ENCODE measurements at regions not wholly inside any gene's neighbourhood (a gene's known extent, or its start where the extent isn't known, plus 50 kb on each side); places are given as distances from the start of the nearest gene placed in this dataset.

GRCh38 chr6:126204598-126204997 is 135.3 kb upstream of the CENPW start:
- no peaks in the 10 kb centered on the region for H3K27me3 Mint-ChIP-seq (ENCODE audit: low read depth in 3 of 3)
- no peak for DNase-seq
- intact Hi-C loops (cut with micrococcal nuclease), result no loop called here
- Histone ChIP-seq H3K4me3 (replicated peaks in 1 of 3; ENCODE audit: low read depth in 2 of 3, low read length in 3 of 3) (no peak overlapping the region), H3K27me3 (ENCODE audit: control insufficient read depth in 2 of 2, insufficient read depth in 2 of 2, low read length in 2 of 2) (no peaks in the 10 kb centered on the region), H3K36me3 (replicated peaks in 1 of 2; ENCODE audit: control insufficient read depth in 1 of 2, insufficient read depth in 2 of 2, low read length in 2 of 2) (no peaks in the 10 kb centered on the region), H2AFZ (ENCODE audit: insufficient read depth, low read depth, low read length, poor library complexity, severe bottlenecking) (no peak overlapping the region), H3K9me3 (replicated peaks in 1 of 2; ENCODE audit: control insufficient read depth in 1 of 2, insufficient read depth in 1 of 2, low read length in 2 of 2) (no peaks in the 10 kb centered on the region), H3K27ac (ENCODE audit: low read depth in 1 of 2, low read length in 2 of 2) (no peak overlapping the region), H4K20me1 (ENCODE audit: insufficient read depth, low read length) (no peaks in the 10 kb centered on the region), H3K4me2 (replicated peaks; ENCODE audit: extremely low read depth, low read length, poor library complexity, severe bottlenecking) (no peak overlapping the region), H3K4me1 (ENCODE audit: control insufficient read depth in 1 of 2, insufficient read depth in 2 of 2, low read length in 2 of 2) (no peaks in the 10 kb centered on the region), H3K79me2 (ENCODE audit: insufficient read depth, low read length) (no peaks in the 10 kb centered on the region), H3K9ac (ENCODE audit: insufficient read depth, low read length, poor library complexity, severe bottlenecking) (no peak overlapping the region)
- H3K4me3 Mint-ChIP-seq, result no peak overlapping the region
- peaks cover 0 to 6% (median 0%) of the 10 kb centered on the region in 7 donors for H3K9me3 Mint-ChIP-seq
- H3K4me1 Mint-ChIP-seq, result no peaks in the 10 kb centered on the region
- TF ChIP-seq CTCF (IDR thresholded peaks at IDR 0.05), result no peak
- no peak overlapping the region for H3K27ac Mint-ChIP-seq
- H3K36me3 Mint-ChIP-seq, result no peaks in the 10 kb centered on the region

- H3K27ac ChIP-seq (ENCODE audit: low read depth in 1 of 2, low read length in 2 of 2), result no peak overlapping the region
- intact Hi-C loops (cut with micrococcal nuclease), result no loop called here
- H3K36me3 ChIP-seq (replicated peaks in 1 of 2; ENCODE audit: control insufficient read depth in 1 of 2, insufficient read depth in 2 of 2, low read length in 2 of 2), result no peaks in the 10 kb centered on the region
- H3K4me2 ChIP-seq (replicated peaks; ENCODE audit: extremely low read depth, low read length, poor library complexity, severe bottlenecking), result no peak overlapping the region
- peaks cover 0 to 6% (median 0%) of the 10 kb centered on the region in 7 donors for H3K9me3 Mint-ChIP-seq
- H3K36me3 Mint-ChIP-seq, result no peaks in the 10 kb centered on the region
- DNase-seq, result no peak
- H3K4me1 ChIP-seq (ENCODE audit: control insufficient read depth in 1 of 2, insufficient read depth in 2 of 2, low read length in 2 of 2), result no peaks in the 10 kb centered on the region
- H3K9me3 ChIP-seq (replicated peaks in 1 of 2; ENCODE audit: control insufficient read depth in 1 of 2, insufficient read depth in 1 of 2, low read length in 2 of 2), result no peaks in the 10 kb centered on the region
- H3K4me3 ChIP-seq (replicated peaks in 1 of 3; ENCODE audit: low read depth in 2 of 3, low read length in 3 of 3), result no peak overlapping the region
- TF ChIP-seq CTCF (IDR thresholded peaks at IDR 0.05), result no peak
- no CpG with 5 or more reads among the region's 1 CpG for WGBS (ENCODE audit: insufficient coverage)
- H3K9ac ChIP-seq (ENCODE audit: insufficient read depth, low read length, poor library complexity, severe bottlenecking), result no peak overlapping the region
- no peak overlapping the region for H2AFZ ChIP-seq (ENCODE audit: insufficient read depth, low read depth, low read length, poor library complexity, severe bottlenecking)
- H3K27me3 ChIP-seq (ENCODE audit: control insufficient read depth in 2 of 2, insufficient read depth in 2 of 2, low read length in 2 of 2), result no peaks in the 10 kb centered on the region
- H3K79me2 ChIP-seq (ENCODE audit: insufficient read depth, low read length), result no peaks in the 10 kb centered on the region
- H3K27ac Mint-ChIP-seq, result no peak overlapping the region
- no peak overlapping the region for H3K4me3 Mint-ChIP-seq
- H3K27me3 Mint-ChIP-seq (ENCODE audit: low read depth in 3 of 3), result no peaks in the 10 kb centered on the region
- no peaks in the 10 kb centered on the region for H3K4me1 Mint-ChIP-seq
- no peaks in the 10 kb centered on the region for H4K20me1 ChIP-seq (ENCODE audit: insufficient read depth, low read length)
These were observed 133.2 kb upstream of the CENPW start for GRCh38 chr6:126206504-126207246.
